Trophoblast cell (in vitro differentiated cells and primary cell): ENCODE measurements at regions not wholly inside any gene's neighbourhood (a gene's known extent, or its start where the extent isn't known, plus 50 kb on each side); places are given as distances from the start of the nearest gene placed in this dataset.

Experiments used
- DNase-seq, 2 donors: peaks; one replicate each; pipeline ENCODE4 v3.0.0-alpha.2; 2016
- H2AFZ ChIP-seq: 2 replicates; pipeline ENCODE4 v1.6.1; 2013; ENCODE audit warnings: low read length, moderate library complexity, mild to moderate bottlenecking; ENCODE audit not compliant: insufficient read depth, poor library complexity
- H2AK5ac ChIP-seq: 2 replicates; pipeline ENCODE4 v1.6.1; 2013; ENCODE audit warnings: mild to moderate bottlenecking, low read length
- H2BK120ac ChIP-seq: 2 replicates; pipeline ENCODE4 v1.6.1; 2013; ENCODE audit warnings: low read length, mild to moderate bottlenecking, moderate library complexity; ENCODE audit not compliant: insufficient read depth, poor library complexity
- H2BK12ac ChIP-seq: 2 replicates; pipeline ENCODE4 v1.6.1; 2013; ENCODE audit warnings: mild to moderate bottlenecking, low read length, moderate library complexity
- H2BK5ac ChIP-seq: 2 replicates; pipeline ENCODE4 v1.6.1; 2013; ENCODE audit warnings: low read length, low read depth, moderate library complexity, mild to moderate bottlenecking; ENCODE audit not compliant: poor library complexity
- H3K14ac ChIP-seq: 2 replicates; pipeline ENCODE4 v1.6.1; 2013; ENCODE audit warnings: mild to moderate bottlenecking, low read length
- H3K18ac ChIP-seq: 2 replicates; pipeline ENCODE4 v1.6.1; 2013; ENCODE audit warnings: mild to moderate bottlenecking, low read length
- H3K23ac ChIP-seq: 2 replicates; pipeline ENCODE4 v1.6.1; 2013; ENCODE audit warnings: low read length
- H3K27ac ChIP-seq: 2 replicates; pipeline ENCODE4 v1.5.1; 2013; ENCODE audit warnings: low read depth, mild to moderate bottlenecking, inconsistent platforms, low read length, moderate library complexity
- H3K27me3 ChIP-seq: 2 replicates; pipeline ENCODE4 v1.6.1; 2013; ENCODE audit warnings: inconsistent platforms, mild to moderate bottlenecking, low read length, moderate library complexity; ENCODE audit not compliant: insufficient read depth
- H3K36me3 ChIP-seq, 2 experiments: 1 replicate in 1 of 2; 2 replicates in 1 of 2; pipeline ENCODE4 v1.6.1; 2013; ENCODE audit warnings: low read length in 2 of 2, mild to moderate bottlenecking in 2 of 2, moderate library complexity in 1 of 2; ENCODE audit not compliant: insufficient read depth in 2 of 2, control insufficient read depth in 1 of 2
- H3K4ac ChIP-seq: 2 replicates; pipeline ENCODE4 v1.6.1; 2013; ENCODE audit warnings: low read depth, mild to moderate bottlenecking, low read length, moderate library complexity
- H3K4me1 ChIP-seq, 2 experiments: 1 replicate in 1 of 2; 2 replicates in 1 of 2; pipeline ENCODE4 v1.6.1; 2013; ENCODE audit warnings: low read length in 2 of 2, mild to moderate bottlenecking in 2 of 2, moderate library complexity in 1 of 2; ENCODE audit not compliant: insufficient read depth in 2 of 2, control insufficient read depth in 1 of 2
- H3K4me2 ChIP-seq: 2 replicates; pipeline ENCODE4 v1.6.1; 2013; ENCODE audit warnings: inconsistent platforms, mild to moderate bottlenecking, low read length, moderate library complexity
- H3K4me3 ChIP-seq: 2 replicates; pipeline ENCODE4 v1.5.1; 2013; ENCODE audit warnings: mild to moderate bottlenecking, low read depth, low read length, inconsistent platforms
- H3K79me1 ChIP-seq: one replicate; pipeline ENCODE4 v1.6.1; 2013; ENCODE audit warnings: low read length
- H3K79me2 ChIP-seq: 2 replicates; pipeline ENCODE4 v1.6.1; 2013; ENCODE audit warnings: low read length, mild to moderate bottlenecking; ENCODE audit not compliant: control insufficient read depth, insufficient read depth, poor library complexity
- H3K9ac ChIP-seq: 2 replicates; pipeline ENCODE4 v1.6.1; 2013; ENCODE audit warnings: mild to moderate bottlenecking, low read length
- H3K9me3 ChIP-seq: 2 replicates; pipeline ENCODE4 v1.6.1; 2013; ENCODE audit warnings: low read depth, mild to moderate bottlenecking, control low read depth, inconsistent platforms, low read length; ENCODE audit not compliant: insufficient read depth
- H4K12ac ChIP-seq: 2 replicates; pipeline ENCODE4 v1.6.1; 2013; ENCODE audit warnings: low read depth, mild to moderate bottlenecking, low read length, moderate library complexity
- H4K8ac ChIP-seq: 2 replicates; pipeline ENCODE4 v1.6.1; 2013; ENCODE audit warnings: low read depth, mild to moderate bottlenecking, low read length, moderate library complexity
- H4K91ac ChIP-seq: one replicate; pipeline ENCODE4 v1.6.1; 2013; ENCODE audit warnings: low read depth, mild to moderate bottlenecking, low read length, moderate library complexity
- WGBS: extraction: QIAGEN DNeasy Blood & Tissue Kit; methylation state at CpG from one replicate; pipeline ENCODE4 v1.1.7; 2013; ENCODE audit warnings: missing lambda C conversion rate; ENCODE audit not compliant: insufficient read length, insufficient coverage; ENCODE audit errors: extremely low coverage; 5-methylcytosine and 5-hydroxymethylcytosine counted together

DNA sequence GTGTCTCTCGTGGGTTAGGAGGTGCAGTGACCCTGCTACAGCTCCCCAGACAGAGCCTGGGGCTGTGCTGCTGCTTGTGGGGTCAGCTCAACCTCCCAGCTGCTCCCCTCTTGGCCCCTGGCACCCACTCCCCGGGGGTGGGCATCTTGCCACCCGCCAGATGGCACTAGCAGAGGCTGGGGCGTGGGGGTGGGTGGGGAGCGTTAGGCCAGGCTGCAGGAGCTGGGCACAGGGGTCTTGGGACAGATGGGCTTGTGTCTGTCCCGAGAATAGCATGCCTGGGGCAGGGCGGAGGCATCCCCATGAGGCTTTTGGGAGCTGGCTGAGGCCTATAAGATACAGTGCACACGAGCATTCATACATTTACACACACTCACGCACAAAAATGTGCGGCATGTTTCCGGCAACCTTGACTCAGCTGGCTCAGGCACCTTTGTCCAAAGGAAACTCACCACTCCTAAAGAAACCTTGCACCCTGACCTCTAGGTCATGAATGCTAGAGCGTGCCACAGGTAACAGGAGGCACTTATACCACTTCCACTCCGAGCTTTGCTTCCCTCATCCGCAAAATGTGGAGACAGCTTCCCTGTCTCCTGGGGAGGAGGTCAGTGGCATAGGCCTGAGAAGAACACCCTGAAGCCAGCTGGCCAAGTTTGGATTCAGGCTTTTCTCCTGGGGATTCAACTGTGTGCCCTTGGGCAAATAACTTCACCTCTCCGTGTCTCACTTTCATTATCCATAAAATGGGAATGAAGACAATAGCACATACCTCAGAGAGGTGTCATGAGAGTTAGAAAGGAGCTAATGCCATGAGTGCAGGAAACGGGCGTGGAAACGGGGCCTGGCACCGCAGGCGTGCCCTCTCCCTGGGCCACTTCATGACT, 78.9 kb upstream of the LHX1 start:
- H4K91ac ChIP-seq: no peak overlapping the region
- no peak overlapping the region for H3K27ac ChIP-seq
- no peak overlapping the region for H4K8ac ChIP-seq
- H2AFZ ChIP-seq: no peak overlapping the region
- H3K23ac ChIP-seq: no peak overlapping the region
- no peak overlapping the region for H4K12ac ChIP-seq
- no peaks in the 10 kb centered on the region for H3K79me2 ChIP-seq
- H3K14ac ChIP-seq: no peak overlapping the region
- H3K9ac ChIP-seq: no peak overlapping the region
- no CpG with 5 or more reads among the region's 20 CpGs for WGBS
- no peaks in the 10 kb centered on the region for H3K79me1 ChIP-seq
- no peaks in the 10 kb centered on the region for H3K27me3 ChIP-seq
- peaks cover 0 to 5% of the 10 kb centered on the region in 2 experiments for H3K4me1 ChIP-seq
- no peak overlapping the region for H3K4ac ChIP-seq
- DNase-seq: peak; percentile 86 to 93
- H3K36me3 ChIP-seq: no peaks in the 10 kb centered on the region
- no peak overlapping the region for H3K18ac ChIP-seq
- no peak overlapping the region for H2BK120ac ChIP-seq
- peaks cover 2% of the 10 kb centered on the region for H3K9me3 ChIP-seq
- no peak overlapping the region for H2BK12ac ChIP-seq
- H3K4me2 ChIP-seq: no peak overlapping the region
- no peak overlapping the region for H2BK5ac ChIP-seq
- no peak overlapping the region for H2AK5ac ChIP-seq
- H3K4me3 ChIP-seq: no peak overlapping the region

DNA sequence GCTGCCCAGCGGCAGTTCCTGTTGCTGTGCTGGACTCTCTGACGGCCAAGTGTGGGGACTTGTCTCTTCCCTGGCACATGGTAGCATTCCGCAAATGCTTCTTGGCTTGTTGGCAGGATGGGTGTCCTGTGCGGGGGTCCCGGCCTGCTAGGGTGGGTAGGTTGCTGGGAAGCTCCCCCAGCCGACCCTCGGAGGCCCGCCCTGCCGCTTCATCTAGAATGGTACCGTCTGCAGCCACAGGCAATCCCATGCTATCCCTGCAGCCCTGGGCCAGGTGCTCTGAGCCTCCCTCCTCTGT, 78.3 kb upstream of the LHX1 start:
- Histone ChIP-seq H3K4me3 (no peak overlapping the region), H3K14ac (no peak overlapping the region), H3K4ac (no peak overlapping the region), H3K27me3 (no peaks in the 10 kb centered on the region), H2AFZ (no peak overlapping the region), H2BK12ac (no peak overlapping the region), H3K23ac (no peak overlapping the region), H2BK5ac (no peak overlapping the region), H4K91ac (no peak overlapping the region), H3K4me1 (peaks cover 0 to 5% of the 10 kb centered on the region in 2 experiments), H3K9me3 (peaks cover 2% of the 10 kb centered on the region), H3K79me2 (no peaks in the 10 kb centered on the region), H2AK5ac (no peak overlapping the region), H2BK120ac (no peak overlapping the region), H4K8ac (no peak overlapping the region), H3K18ac (no peak overlapping the region), H3K9ac (no peak overlapping the region), H3K27ac (no peak overlapping the region), H3K4me2 (no peak overlapping the region), H4K12ac (no peak overlapping the region), H3K79me1 (no peaks in the 10 kb centered on the region), H3K36me3 (no peaks in the 10 kb centered on the region)
- no peak for DNase-seq
- no CpG with 5 or more reads among the region's 10 CpGs for WGBS

DNA sequence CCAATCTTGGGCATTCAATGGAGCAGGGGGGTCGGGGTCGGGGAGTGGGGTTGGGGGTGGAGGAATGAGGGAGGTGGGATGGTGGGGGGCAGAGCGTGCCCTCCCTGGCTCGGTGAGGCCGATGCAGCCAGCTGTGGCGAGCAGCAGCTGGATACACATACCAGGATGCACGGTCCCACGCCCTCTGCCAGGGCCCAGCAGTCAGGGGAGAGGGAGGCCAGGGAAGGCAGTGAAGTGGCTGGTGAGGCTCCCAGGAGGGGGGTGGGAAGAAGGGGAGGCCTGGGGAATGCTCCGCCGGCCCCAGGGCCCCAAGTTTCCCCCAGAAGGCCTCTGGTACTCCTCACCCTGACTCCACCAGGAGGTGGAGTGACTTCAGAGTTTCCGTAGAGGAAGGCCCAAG, 77.6 kb upstream of the LHX1 start:
- DNase-seq: no peak
- peaks cover 2% of the 10 kb centered on the region for H3K9me3 ChIP-seq
- no peak overlapping the region for H2AFZ ChIP-seq
- H2BK12ac ChIP-seq: no peak overlapping the region
- no peaks in the 10 kb centered on the region for H3K79me1 ChIP-seq
- H4K12ac ChIP-seq: no peak overlapping the region
- no peak overlapping the region for H3K4me2 ChIP-seq
- H3K79me2 ChIP-seq: no peaks in the 10 kb centered on the region
- no peak overlapping the region for H3K14ac ChIP-seq
- peaks cover 0 to 5% of the 10 kb centered on the region in 2 experiments for H3K4me1 ChIP-seq
- no peak overlapping the region for H3K23ac ChIP-seq
- no peak overlapping the region for H3K27ac ChIP-seq
- no peak overlapping the region for H2AK5ac ChIP-seq
- no peaks in the 10 kb centered on the region for H3K36me3 ChIP-seq
- H3K4me3 ChIP-seq: no peak overlapping the region
- no peaks in the 10 kb centered on the region for H3K27me3 ChIP-seq
- no peak overlapping the region for H3K4ac ChIP-seq
- no peak overlapping the region for H3K18ac ChIP-seq
- WGBS: no CpG with 5 or more reads among the region's 11 CpGs
- no peak overlapping the region for H2BK120ac ChIP-seq
- H4K8ac ChIP-seq: no peak overlapping the region
- H2BK5ac ChIP-seq: no peak overlapping the region
- H3K9ac ChIP-seq: no peak overlapping the region
- no peak overlapping the region for H4K91ac ChIP-seq

DNA sequence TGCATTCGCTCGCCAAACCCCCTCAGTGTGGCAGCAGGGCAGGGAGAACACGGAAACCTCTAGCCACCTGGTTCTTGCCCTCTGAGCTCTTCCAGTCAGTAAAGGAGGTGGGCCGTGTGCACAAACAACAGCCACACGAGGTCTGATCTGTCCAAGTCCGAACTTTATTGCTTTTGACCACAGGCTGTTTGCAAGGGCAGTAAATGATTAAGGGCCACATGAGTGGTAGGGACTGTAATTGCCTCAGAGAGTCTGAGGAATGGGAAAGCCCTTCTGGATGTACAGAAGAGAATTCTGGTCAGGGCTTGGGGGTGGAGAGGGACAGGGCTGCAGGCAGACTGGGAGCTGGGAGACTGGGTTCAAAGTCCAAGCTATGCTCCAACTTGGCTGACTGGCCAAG, 75.7 kb upstream of the LHX1 start:
- no peak overlapping the region for H2BK12ac ChIP-seq
- H3K79me1 ChIP-seq: no peaks in the 10 kb centered on the region
- H3K79me2 ChIP-seq: no peaks in the 10 kb centered on the region
- H3K14ac ChIP-seq: no peak overlapping the region
- no peaks in the 10 kb centered on the region for H3K27me3 ChIP-seq
- no peak overlapping the region for H4K8ac ChIP-seq
- no peaks in the 10 kb centered on the region for H3K36me3 ChIP-seq
- H4K91ac ChIP-seq: no peak overlapping the region
- WGBS: no CpG with 5 or more reads among the region's 6 CpGs
- H2BK5ac ChIP-seq: no peak overlapping the region
- no peak overlapping the region for H3K9ac ChIP-seq
- H3K4me1 ChIP-seq: peaks cover 0 to 5% of the 10 kb centered on the region in 2 experiments
- no peak overlapping the region for H3K27ac ChIP-seq
- no peak for DNase-seq
- no peak overlapping the region for H2AFZ ChIP-seq
- no peak overlapping the region for H2BK120ac ChIP-seq
- no peak overlapping the region for H3K18ac ChIP-seq
- peaks cover 2% of the 10 kb centered on the region for H3K9me3 ChIP-seq
- no peak overlapping the region for H3K4me3 ChIP-seq
- no peak overlapping the region for H2AK5ac ChIP-seq
- H3K4me2 ChIP-seq: no peak overlapping the region
- no peak overlapping the region for H4K12ac ChIP-seq
- H3K4ac ChIP-seq: no peak overlapping the region
- H3K23ac ChIP-seq: no peak overlapping the region
